WTC11 (cell line): ENCODE measurements at regions not wholly inside any gene's neighbourhood (a gene's known extent, or its start where the extent isn't known, plus 50 kb on each side); places are given as distances from the start of the nearest gene placed in this dataset.

Experiments
- ATAC-seq: fragments of 200-7000 bp; cut with Tn5 transposase; 2 replicates; pipeline ENCODE4 v1.10.0; 2021; ENCODE audit warnings: mild to moderate bottlenecking, moderate library complexity
- CTCF ChIA-PET: fragments of 300-600 bp; sonication (Branson Sonifier 250); formaldehyde crosslinking; loops from one replicate; lab custom pipeline; 2021; ENCODE audit warnings: antibody characterized with exemption; lab: Charles Lee
- POLR2A ChIA-PET: fragments of 350-600 bp; sonication (Branson Sonifier 250); formaldehyde crosslinking; loops from one replicate; lab custom pipeline; 2021; ENCODE audit warnings: antibody characterized with exemption; lab: Charles Lee
- DNase-seq: peaks from one replicate; pipeline ENCODE4 v3.0.0; 2021; ENCODE audit warnings: low spot score
- H3K27ac Mint-ChIP-seq: 2 replicates; pipeline ENCODE4 v1.8.0; 2021; ENCODE audit warnings: mixed read lengths
- H3K27me3 Mint-ChIP-seq: 2 replicates; pipeline ENCODE4 v1.8.0; 2021; ENCODE audit warnings: low read depth, mild to moderate bottlenecking, moderate library complexity, mixed read lengths
- H3K36me3 Mint-ChIP-seq: 2 replicates; pipeline ENCODE4 v1.8.0; 2021; ENCODE audit warnings: mixed read lengths
- H3K4me1 Mint-ChIP-seq: 2 replicates; pipeline ENCODE4 v1.8.0; 2022; ENCODE audit warnings: mixed read lengths
- H3K4me3 Mint-ChIP-seq: 2 replicates; pipeline ENCODE4 v1.8.0; 2021; ENCODE audit warnings: mild to moderate bottlenecking, moderate library complexity, mixed read lengths
- H3K9me3 Mint-ChIP-seq: 2 replicates; pipeline ENCODE4 v1.8.0; 2021; ENCODE audit warnings: mixed read lengths
- ATF6 ChIP-seq: sonication (generic); formaldehyde crosslinking; IDR thresholded peaks from 2 replicates; pipeline ENCODE4 v1.8.1; 2023; ENCODE audit warnings: mild to moderate bottlenecking, missing genetic modification reagents
- CBFB ChIP-seq: sonication (generic); formaldehyde crosslinking; IDR thresholded peaks from 2 replicates; pipeline ENCODE4 v1.8.1; 2022; ENCODE audit warnings: mild to moderate bottlenecking, low read depth, missing genetic modification reagents
- CREM ChIP-seq: sonication (generic); formaldehyde crosslinking; IDR thresholded peaks from 2 replicates; pipeline ENCODE4 v1.8.1; 2022; ENCODE audit warnings: mild to moderate bottlenecking, missing genetic modification reagents, moderate library complexity
- CTCF ChIP-seq: fragments of 200-600 bp; IDR thresholded peaks from 2 replicates; pipeline ENCODE4 v1.8.0; 2022; ENCODE audit warnings: antibody characterized with exemption
- E2F4 ChIP-seq: sonication (generic); formaldehyde crosslinking; IDR thresholded peaks from 2 replicates; pipeline ENCODE4 v1.8.1; 2022; ENCODE audit warnings: low read depth, mild to moderate bottlenecking, moderate library complexity, missing genetic modification reagents, borderline replicate concordance
- ELF4 ChIP-seq: sonication (generic); formaldehyde crosslinking; IDR thresholded peaks from 2 replicates; pipeline ENCODE4 v1.8.1; 2022; ENCODE audit warnings: low read depth, mild to moderate bottlenecking, moderate library complexity, missing genetic modification reagents
- ERG ChIP-seq: fragments of 250-450 bp; sonication (Bioruptor Pico); IDR thresholded peaks from 2 replicates; pipeline ENCODE4 v1.8.0; 2021; ENCODE audit warnings: mild to moderate bottlenecking
- FOXK1 ChIP-seq: sonication (generic); formaldehyde crosslinking; IDR thresholded peaks from 2 replicates; pipeline ENCODE4 v1.8.0; 2022; ENCODE audit warnings: mild to moderate bottlenecking, moderate library complexity, missing genetic modification reagents
- GTF2I ChIP-seq: fragments of 250-450 bp; sonication (Bioruptor Pico); conservative IDR thresholded peaks from 2 replicates; pipeline ENCODE4 v1.4.0; 2021; ENCODE audit warnings: mild to moderate bottlenecking
- KAT7 ChIP-seq: sonication (generic); formaldehyde crosslinking; IDR thresholded peaks from 2 replicates; pipeline ENCODE4 v1.8.1; 2023; ENCODE audit warnings: missing genetic modification reagents, mild to moderate bottlenecking, borderline replicate concordance
- MYBL2 ChIP-seq: sonication (generic); formaldehyde crosslinking; IDR thresholded peaks from 2 replicates; pipeline ENCODE4 v1.8.1; 2023; ENCODE audit warnings: mild to moderate bottlenecking, moderate library complexity, missing genetic modification reagents
- OVOL2 ChIP-seq: fragments of 250-450 bp; sonication (Bioruptor Pico); IDR thresholded peaks from 2 replicates; pipeline ENCODE4 v1.9.0; 2021; ENCODE audit warnings: mild to moderate bottlenecking, borderline replicate concordance
- PREB ChIP-seq: sonication (generic); formaldehyde crosslinking; IDR thresholded peaks from 2 replicates; pipeline ENCODE4 v1.8.1; 2022; ENCODE audit warnings: mild to moderate bottlenecking, missing genetic modification reagents, moderate library complexity, borderline replicate concordance
- RELA ChIP-seq: sonication (generic); formaldehyde crosslinking; IDR thresholded peaks from 2 replicates; pipeline ENCODE4 v1.8.1; 2022; ENCODE audit warnings: missing genetic modification reagents, mild to moderate bottlenecking, borderline replicate concordance
- SMAD4 ChIP-seq: sonication (generic); formaldehyde crosslinking; IDR thresholded peaks from 2 replicates; pipeline ENCODE4 v1.8.0; 2022; ENCODE audit warnings: mild to moderate bottlenecking, missing genetic modification reagents
- SP1 ChIP-seq: sonication (generic); formaldehyde crosslinking; conservative IDR thresholded peaks from 2 replicates; pipeline ENCODE4 v1.8.1; 2022; ENCODE audit warnings: missing genetic modification reagents
- TEAD4 ChIP-seq: sonication (generic); formaldehyde crosslinking; IDR thresholded peaks from 2 replicates; pipeline ENCODE4 v1.8.0; 2022; ENCODE audit warnings: mild to moderate bottlenecking, missing genetic modification reagents
- TP53 ChIP-seq: sonication (generic); formaldehyde crosslinking; IDR thresholded peaks from 2 replicates; pipeline ENCODE4 v1.8.1; 2023; ENCODE audit warnings: mild to moderate bottlenecking, missing genetic modification reagents
- USF2 ChIP-seq: sonication (generic); formaldehyde crosslinking; IDR thresholded peaks from 2 replicates; pipeline ENCODE4 v1.8.1; 2023; ENCODE audit warnings: mild to moderate bottlenecking, missing genetic modification reagents, moderate library complexity
- ZBTB21 ChIP-seq: sonication (generic); formaldehyde crosslinking; IDR thresholded peaks from 2 replicates; pipeline ENCODE4 v1.8.1; 2023; ENCODE audit warnings: mild to moderate bottlenecking, missing genetic modification reagents, borderline replicate concordance
- ZNF219 ChIP-seq: sonication (generic); formaldehyde crosslinking; IDR thresholded peaks from 2 replicates; pipeline ENCODE4 v1.8.0; 2023; ENCODE audit warnings: missing genetic modification reagents, mild to moderate bottlenecking, borderline replicate concordance
- ZNF232 ChIP-seq: sonication (generic); formaldehyde crosslinking; IDR thresholded peaks from 2 replicates; pipeline ENCODE4 v1.8.0; 2022; ENCODE audit warnings: mild to moderate bottlenecking, missing genetic modification reagents
- ZNF317 ChIP-seq: sonication (generic); formaldehyde crosslinking; IDR thresholded peaks from 2 replicates; pipeline ENCODE4 v1.8.1; 2023; ENCODE audit warnings: low read depth, mild to moderate bottlenecking, moderate library complexity, missing genetic modification reagents, borderline replicate concordance
- ZNF416 ChIP-seq: fragments of 250-450 bp; sonication (Bioruptor Pico); IDR thresholded peaks from 2 replicates; pipeline ENCODE4 v1.9.0; 2021; ENCODE audit warnings: mild to moderate bottlenecking, inconsistent platforms

GRCh38 chrX:45980726-45981125, 564.5 kb downstream of the ZNF674 start (continued):
- TF ChIP-seq CTCF (no peak), MYBL2 (no peak), USF2 (CRISPR knock-in tag) (no peak), TP53 (CRISPR knock-in tag) (no peak), RELA (no peak)
- TF ChIP-seq, all 79 proteins: peak for 0

- no peak for TF ChIP-seq PREB (CRISPR knock-in tag)
- no peak for TF ChIP-seq CBFB (CRISPR knock-in tag)
- TF ChIP-seq OVOL2 (CRISPR knock-in tag): no peak
- TF ChIP-seq ZNF219 (CRISPR knock-in tag): no peak
- TF ChIP-seq KAT7: no peak
- no peak for TF ChIP-seq ERG (CRISPR knock-in tag)
- Mint-ChIP-seq H3K27ac (no peak overlapping the region), H3K9me3 (peaks cover 14% of the 10 kb centered on the region), H3K4me3 (no peak overlapping the region), H3K4me1 (peaks cover 14% of the 10 kb centered on the region), H3K36me3 (no peaks in the 10 kb centered on the region), H3K27me3 (no peaks in the 10 kb centered on the region)
- ATAC-seq (no peak), DNase-seq (no peak)
- ChIA-PET POLR2A (no interaction called here), CTCF (no interaction called here)
These were observed 569.6 kb downstream of the ZNF674 start for GRCh38 chrX:45975633-45976032.

GRCh38 chrX:45972636-45973035, 572.6 kb downstream of the ZNF674 start:
- peaks cover 13% of the 10 kb centered on the region for H3K9me3 Mint-ChIP-seq
- no peak overlapping the region for H3K27ac Mint-ChIP-seq
- H3K27me3 Mint-ChIP-seq: no peaks in the 10 kb centered on the region
- peaks cover 2% of the 10 kb centered on the region for H3K4me1 Mint-ChIP-seq
- H3K36me3 Mint-ChIP-seq: no peaks in the 10 kb centered on the region
- no peak overlapping the region for H3K4me3 Mint-ChIP-seq
- CTCF ChIA-PET: interaction anchor here (1.4 kb wide), 1 partner anchor 20 kb away, joined by 4 read pairs; no protein-coding TSS in a partner anchor
- DNase-seq (no peak), ATAC-seq (no peak)
- POLR2A ChIA-PET: interaction anchor here (0.5 kb wide), 1 partner anchor 226 kb away, joined by 3 read pairs; no protein-coding TSS in a partner anchor
- TF ChIP-seq GTF2I (no peak), ZBTB21 (no peak), ELF4 (CRISPR knock-in tag) (no peak), CTCF (no peak), CREM (CRISPR knock-in tag) (no peak), ZNF317 (CRISPR knock-in tag) (no peak), ZNF416 (no peak), TEAD4 (CRISPR knock-in tag) (no peak), ZNF219 (CRISPR knock-in tag) (no peak), ATF6 (no peak), E2F4 (CRISPR knock-in tag) (no peak), SMAD4 (CRISPR knock-in tag) (no peak), SP1 (CRISPR knock-in tag) (no peak), FOXK1 (CRISPR knock-in tag) (no peak), ZNF232 (CRISPR knock-in tag) (no peak)
